ENCODE measurements at regions not wholly inside any gene's neighbourhood (a gene's known extent, or its start where the extent isn't known, plus 50 kb on each side); places are given as distances from the start of the nearest gene placed in this dataset.

GRCh38 chr17:53492532-53492931 is 330.2 kb upstream of the KIF2B start:
- Histone ChIP-seq H3K36me3 (ENCODE audit: control insufficient read depth in 1 of 2, insufficient read depth in 2 of 2, low read depth in 1 of 2, low read length in 2 of 2) (no peaks in the 10 kb centered on the region), H3K4ac (ENCODE audit: low read depth in 1 of 2, low read length in 2 of 2) (no peak overlapping the region), H3K4me2 (ENCODE audit: low read length, poor library complexity, severe bottlenecking) (no peak overlapping the region), H2AFZ (ENCODE audit: low read depth, low read length) (no peak overlapping the region), H3K23ac (ENCODE audit: low read length in 2 of 2) (no peak overlapping the region), H2BK12ac (ENCODE audit: low read length in 2 of 2) (no peak overlapping the region), H2BK120ac (ENCODE audit: low read depth, low read length) (no peak overlapping the region), H3K27me3 (ENCODE audit: control insufficient read depth in 1 of 2, insufficient read depth in 1 of 2, low read length in 2 of 2) (no peaks in the 10 kb centered on the region), H3K9me3 (ENCODE audit: control insufficient read depth, low read length) (no peaks in the 10 kb centered on the region), H2BK15ac (ENCODE audit: low read depth, poor library complexity, severe bottlenecking) (no peak overlapping the region), H4K91ac (ENCODE audit: low read length) (no peak overlapping the region), H3K4me1 (ENCODE audit: control insufficient read depth, insufficient read depth, low read depth, low read length) (peaks cover 2% of the 10 kb centered on the region), H3K14ac (ENCODE audit: low read length in 2 of 2) (no peak overlapping the region), H2AK5ac (ENCODE audit: low read length, severe bottlenecking) (no peak overlapping the region), H3K4me3 (ENCODE audit: insufficient read depth in 1 of 2, low read depth in 1 of 2, low read length in 2 of 2) (no peak overlapping the region), H2BK5ac (ENCODE audit: low read depth, low read length, poor library complexity, severe bottlenecking) (no peak overlapping the region), H3K9ac (ENCODE audit: low read length) (no peak overlapping the region), H4K8ac (ENCODE audit: low read length) (no peak overlapping the region), H3K79me1 (replicated peaks; ENCODE audit: low read length, poor library complexity, severe bottlenecking) (no peaks in the 10 kb centered on the region), H3K27ac (ENCODE audit: low read length, poor library complexity, severe bottlenecking) (no peak overlapping the region), H3K18ac (ENCODE audit: low read depth in 1 of 2, low read length in 2 of 2) (no peak overlapping the region)
- no peak for DNase-seq
- 79% methylated on average over 3 of the region's 3 CpGs for WGBS

GRCh38 chr17:53490447-53490968 is 332.2 kb upstream of the KIF2B start:
- no peak overlapping the region for H2AK5ac ChIP-seq (ENCODE audit: low read length, severe bottlenecking)
- peaks cover 2% of the 10 kb centered on the region for H3K9me3 ChIP-seq (ENCODE audit: control insufficient read depth, low read length)
- H3K18ac ChIP-seq (ENCODE audit: low read depth in 1 of 2, low read length in 2 of 2) = no peak overlapping the region
- DNase-seq = no peak
- H3K14ac ChIP-seq (ENCODE audit: low read length in 2 of 2) = no peak overlapping the region
- no peak overlapping the region for H3K9ac ChIP-seq (ENCODE audit: low read length)
- no peak overlapping the region for H2BK12ac ChIP-seq (ENCODE audit: low read length in 2 of 2)
- H3K4me1 ChIP-seq (ENCODE audit: control insufficient read depth, insufficient read depth, low read depth, low read length) = peaks cover 2% of the 10 kb centered on the region
- H2BK5ac ChIP-seq (ENCODE audit: low read depth, low read length, poor library complexity, severe bottlenecking) = no peak overlapping the region
- H3K79me1 ChIP-seq (replicated peaks; ENCODE audit: low read length, poor library complexity, severe bottlenecking) = no peaks in the 10 kb centered on the region
- H3K27ac ChIP-seq (ENCODE audit: low read length, poor library complexity, severe bottlenecking) = no peak overlapping the region
- H2AFZ ChIP-seq (ENCODE audit: low read depth, low read length) = no peak overlapping the region
- no peak overlapping the region for H3K4me2 ChIP-seq (ENCODE audit: low read length, poor library complexity, severe bottlenecking)
- no peak overlapping the region for H2BK120ac ChIP-seq (ENCODE audit: low read depth, low read length)
- no peaks in the 10 kb centered on the region for H3K27me3 ChIP-seq (ENCODE audit: control insufficient read depth in 1 of 2, insufficient read depth in 1 of 2, low read length in 2 of 2)
- H3K23ac ChIP-seq (ENCODE audit: low read length in 2 of 2) = no peak overlapping the region
- H3K36me3 ChIP-seq (ENCODE audit: control insufficient read depth in 1 of 2, insufficient read depth in 2 of 2, low read depth in 1 of 2, low read length in 2 of 2) = no peaks in the 10 kb centered on the region
- H4K8ac ChIP-seq (ENCODE audit: low read length) = no peak overlapping the region
- no peak overlapping the region for H4K91ac ChIP-seq (ENCODE audit: low read length)
- H3K4me3 ChIP-seq (ENCODE audit: insufficient read depth in 1 of 2, low read depth in 1 of 2, low read length in 2 of 2) = no peak overlapping the region
- H3K4ac ChIP-seq (ENCODE audit: low read depth in 1 of 2, low read length in 2 of 2) = no peak overlapping the region
- no peak overlapping the region for H2BK15ac ChIP-seq (ENCODE audit: low read depth, poor library complexity, severe bottlenecking)

GRCh38 chr17:53483704-53484103 is 339.0 kb upstream of the KIF2B start:
- DNase-seq = peak; percentile 5
- Histone ChIP-seq H3K14ac (ENCODE audit: low read length in 2 of 2) (no peak overlapping the region), H3K4me3 (ENCODE audit: insufficient read depth in 1 of 2, low read depth in 1 of 2, low read length in 2 of 2) (no peak overlapping the region), H2BK15ac (ENCODE audit: low read depth, poor library complexity, severe bottlenecking) (no peak overlapping the region), H3K27me3 (ENCODE audit: control insufficient read depth in 1 of 2, insufficient read depth in 1 of 2, low read length in 2 of 2) (no peaks in the 10 kb centered on the region), H3K9ac (ENCODE audit: low read length) (no peak overlapping the region), H3K79me1 (replicated peaks; ENCODE audit: low read length, poor library complexity, severe bottlenecking) (no peaks in the 10 kb centered on the region), H4K91ac (ENCODE audit: low read length) (no peak overlapping the region), H3K9me3 (ENCODE audit: control insufficient read depth, low read length) (peaks cover 21% of the 10 kb centered on the region), H3K4ac (ENCODE audit: low read depth in 1 of 2, low read length in 2 of 2) (no peak overlapping the region), H3K4me2 (ENCODE audit: low read length, poor library complexity, severe bottlenecking) (no peak overlapping the region), H2BK5ac (ENCODE audit: low read depth, low read length, poor library complexity, severe bottlenecking) (no peak overlapping the region), H2AK5ac (ENCODE audit: low read length, severe bottlenecking) (no peak overlapping the region), H3K23ac (ENCODE audit: low read length in 2 of 2) (no peak overlapping the region), H4K8ac (ENCODE audit: low read length) (no peak overlapping the region), H2AFZ (ENCODE audit: low read depth, low read length) (no peak overlapping the region), H2BK120ac (ENCODE audit: low read depth, low read length) (no peak overlapping the region), H2BK12ac (ENCODE audit: low read length in 2 of 2) (no peak overlapping the region), H3K4me1 (ENCODE audit: control insufficient read depth, insufficient read depth, low read depth, low read length) (no peaks in the 10 kb centered on the region), H3K36me3 (ENCODE audit: control insufficient read depth in 1 of 2, insufficient read depth in 2 of 2, low read depth in 1 of 2, low read length in 2 of 2) (no peaks in the 10 kb centered on the region), H3K18ac (ENCODE audit: low read depth in 1 of 2, low read length in 2 of 2) (no peak overlapping the region), H3K27ac (ENCODE audit: low read length, poor library complexity, severe bottlenecking) (no peak overlapping the region)
- WGBS = no CpG with 5 or more reads among the region's 1 CpG

- no peak overlapping the region for H4K8ac ChIP-seq (ENCODE audit: low read length)
- no peak overlapping the region for H2BK15ac ChIP-seq (ENCODE audit: low read depth, poor library complexity, severe bottlenecking)
- H4K91ac ChIP-seq (ENCODE audit: low read length) = no peak overlapping the region
- H2BK120ac ChIP-seq (ENCODE audit: low read depth, low read length) = no peak overlapping the region
- H2BK12ac ChIP-seq (ENCODE audit: low read length in 2 of 2) = no peak overlapping the region
- WGBS = 82% methylated on average over 3 of the region's 3 CpGs
- no peak overlapping the region for H2AK5ac ChIP-seq (ENCODE audit: low read length, severe bottlenecking)
- peaks cover 5% of the 10 kb centered on the region for H3K4me1 ChIP-seq (ENCODE audit: control insufficient read depth, insufficient read depth, low read depth, low read length)
- no peak overlapping the region for H2AFZ ChIP-seq (ENCODE audit: low read depth, low read length)
- H2BK5ac ChIP-seq (ENCODE audit: low read depth, low read length, poor library complexity, severe bottlenecking) = no peak overlapping the region
- no peaks in the 10 kb centered on the region for H3K79me1 ChIP-seq (replicated peaks; ENCODE audit: low read length, poor library complexity, severe bottlenecking)
- peaks cover 18% of the 10 kb centered on the region for H3K9me3 ChIP-seq (ENCODE audit: control insufficient read depth, low read length)
- H3K27ac ChIP-seq (ENCODE audit: low read length, poor library complexity, severe bottlenecking) = no peak overlapping the region
- no peak for DNase-seq
- H3K14ac ChIP-seq (ENCODE audit: low read length in 2 of 2) = no peak overlapping the region
- H3K4me3 ChIP-seq (ENCODE audit: insufficient read depth in 1 of 2, low read depth in 1 of 2, low read length in 2 of 2) = no peak overlapping the region
- no peak overlapping the region for H3K4ac ChIP-seq (ENCODE audit: low read depth in 1 of 2, low read length in 2 of 2)
- no peak overlapping the region for H3K9ac ChIP-seq (ENCODE audit: low read length)
- no peak overlapping the region for H3K4me2 ChIP-seq (ENCODE audit: low read length, poor library complexity, severe bottlenecking)
- no peaks in the 10 kb centered on the region for H3K36me3 ChIP-seq (ENCODE audit: control insufficient read depth in 1 of 2, insufficient read depth in 2 of 2, low read depth in 1 of 2, low read length in 2 of 2)
- H3K18ac ChIP-seq (ENCODE audit: low read depth in 1 of 2, low read length in 2 of 2) = no peak overlapping the region
- no peak overlapping the region for H3K23ac ChIP-seq (ENCODE audit: low read length in 2 of 2)
- no peaks in the 10 kb centered on the region for H3K27me3 ChIP-seq (ENCODE audit: control insufficient read depth in 1 of 2, insufficient read depth in 1 of 2, low read length in 2 of 2)
These were observed 347.7 kb upstream of the KIF2B start for GRCh38 chr17:53475002-53475401.

All from mesenchymal stem cell (in vitro differentiated cells and primary cell).